ENCODE measurements at regions not wholly inside any gene's neighbourhood (a gene's known extent, or its start where the extent isn't known, plus 50 kb on each side); places are given as distances from the start of the nearest gene placed in this dataset.

- no peak overlapping the region for H3K4me3 ChIP-seq (ENCODE audit: low read depth in 2 of 2, low read length in 1 of 2)
- H3K9me3 ChIP-seq: no peaks in the 10 kb centered on the region
- no peaks in the 10 kb centered on the region for H3K36me3 ChIP-seq (replicated peaks in 1 of 2; ENCODE audit: control insufficient read depth in 1 of 2, insufficient read depth in 2 of 2, low read length in 1 of 2)
- WGBS (ENCODE audit: low lambda C conversion rate): 10% methylated on average over 10 of the region's 10 CpGs
- H3K27ac ChIP-seq (ENCODE audit: low read depth in 2 of 2, low read length in 1 of 2): no peak overlapping the region
- no peaks in the 10 kb centered on the region for H3K27me3 ChIP-seq (ENCODE audit: insufficient read depth)
- ChIA-PET CTCF (no interaction called here), POLR2A (no interaction called here)
- no peak overlapping the region for H3K4me2 ChIP-seq
- TF ChIP-seq GABPA (IDR thresholded peaks at IDR 0.05; ENCODE audit: low read depth) (no peak), MXI1 (IDR thresholded peaks at IDR 0.05; ENCODE audit: low read depth, low read length) (no peak), IRF3 (IDR thresholded peaks at IDR 0.05; ENCODE audit: low read depth, low read length) (no peak), NRF1 (IDR thresholded peaks at IDR 0.05; ENCODE audit: low read depth, low read length) (no peak), RXRA (IDR thresholded peaks at IDR 0.05; ENCODE audit: borderline replicate concordance, low read depth) (no peak), SIN3A (IDR thresholded peaks at IDR 0.05; ENCODE audit: borderline replicate concordance, low read depth, low read length) (no peak), RAD21 (IDR thresholded peaks at IDR 0.05; ENCODE audit: low read length) (no peak), JUND (IDR thresholded peaks at IDR 0.05) (no peak), NFIC (IDR thresholded peaks at IDR 0.05; ENCODE audit: borderline replicate concordance) (no peak), FOXJ3 (CRISPR knock-in tag; IDR thresholded peaks at IDR 0.05) (no peak), CTCF (IDR thresholded peaks at IDR 0.05) (no peak), TAF1 (IDR thresholded peaks at IDR 0.05; ENCODE audit: borderline replicate concordance, low read depth, low read length) (no peak)
- TF ChIP-seq, protein P1, sequence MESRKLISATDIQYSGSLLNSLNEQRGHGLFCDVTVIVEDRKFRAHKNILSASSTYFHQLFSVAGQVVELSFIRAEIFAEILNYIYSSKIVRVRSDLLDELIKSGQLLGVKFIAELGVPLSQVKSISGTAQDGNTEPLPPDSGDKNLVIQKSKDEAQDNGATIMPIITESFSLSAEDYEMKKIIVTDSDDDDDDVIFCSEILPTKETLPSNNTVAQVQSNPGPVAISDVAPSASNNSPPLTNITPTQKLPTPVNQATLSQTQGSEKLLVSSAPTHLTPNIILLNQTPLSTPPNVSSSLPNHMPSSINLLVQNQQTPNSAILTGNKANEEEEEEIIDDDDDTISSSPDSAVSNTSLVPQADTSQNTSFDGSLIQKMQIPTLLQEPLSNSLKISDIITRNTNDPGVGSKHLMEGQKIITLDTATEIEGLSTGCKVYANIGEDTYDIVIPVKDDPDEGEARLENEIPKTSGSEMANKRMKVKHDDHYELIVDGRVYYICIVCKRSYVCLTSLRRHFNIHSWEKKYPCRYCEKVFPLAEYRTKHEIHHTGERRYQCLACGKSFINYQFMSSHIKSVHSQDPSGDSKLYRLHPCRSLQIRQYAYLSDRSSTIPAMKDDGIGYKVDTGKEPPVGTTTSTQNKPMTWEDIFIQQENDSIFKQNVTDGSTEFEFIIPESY (IDR thresholded peaks at IDR 0.05; ENCODE audit: borderline replicate concordance, low read depth): no peak
- TF ChIP-seq, protein P2, sequence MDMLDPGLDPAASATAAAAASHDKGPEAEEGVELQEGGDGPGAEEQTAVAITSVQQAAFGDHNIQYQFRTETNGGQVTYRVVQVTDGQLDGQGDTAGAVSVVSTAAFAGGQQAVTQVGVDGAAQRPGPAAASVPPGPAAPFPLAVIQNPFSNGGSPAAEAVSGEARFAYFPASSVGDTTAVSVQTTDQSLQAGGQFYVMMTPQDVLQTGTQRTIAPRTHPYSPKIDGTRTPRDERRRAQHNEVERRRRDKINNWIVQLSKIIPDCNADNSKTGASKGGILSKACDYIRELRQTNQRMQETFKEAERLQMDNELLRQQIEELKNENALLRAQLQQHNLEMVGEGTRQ (IDR thresholded peaks at IDR 0.05; ENCODE audit: borderline replicate concordance, low read depth, low read length): no peak
- TF ChIP-seq, protein P3, sequence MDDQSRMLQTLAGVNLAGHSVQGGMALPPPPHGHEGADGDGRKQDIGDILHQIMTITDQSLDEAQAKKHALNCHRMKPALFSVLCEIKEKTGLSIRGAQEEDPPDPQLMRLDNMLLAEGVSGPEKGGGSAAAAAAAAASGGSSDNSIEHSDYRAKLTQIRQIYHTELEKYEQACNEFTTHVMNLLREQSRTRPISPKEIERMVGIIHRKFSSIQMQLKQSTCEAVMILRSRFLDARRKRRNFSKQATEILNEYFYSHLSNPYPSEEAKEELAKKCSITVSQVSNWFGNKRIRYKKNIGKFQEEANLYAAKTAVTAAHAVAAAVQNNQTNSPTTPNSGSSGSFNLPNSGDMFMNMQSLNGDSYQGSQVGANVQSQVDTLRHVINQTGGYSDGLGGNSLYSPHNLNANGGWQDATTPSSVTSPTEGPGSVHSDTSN (IDR thresholded peaks at IDR 0.05): no peak
- TF ChIP-seq, protein P4, sequence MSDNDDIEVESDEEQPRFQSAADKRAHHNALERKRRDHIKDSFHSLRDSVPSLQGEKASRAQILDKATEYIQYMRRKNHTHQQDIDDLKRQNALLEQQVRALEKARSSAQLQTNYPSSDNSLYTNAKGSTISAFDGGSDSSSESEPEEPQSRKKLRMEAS (IDR thresholded peaks at IDR 0.05; ENCODE audit: low read depth): no peak
- H3K79me2 ChIP-seq (ENCODE audit: insufficient read depth): no peaks in the 10 kb centered on the region
- no peaks in the 10 kb centered on the region for H3K4me1 ChIP-seq (ENCODE audit: control insufficient read depth in 1 of 2, insufficient read depth in 2 of 2, low read depth in 1 of 2, low read length in 1 of 2)
- no peaks in the 10 kb centered on the region for H3K9me2 ChIP-seq
- H3K9ac ChIP-seq: no peak overlapping the region
- DNase-seq: no peak
- H2AFZ ChIP-seq (ENCODE audit: low read depth): no peak overlapping the region
- H3F3A ChIP-seq (replicated peaks; ENCODE audit: insufficient read depth): no peaks in the 10 kb centered on the region
- H4K20me1 ChIP-seq (ENCODE audit: insufficient read depth): no peaks in the 10 kb centered on the region
These were observed 450.4 kb downstream of the FGF9 start for GRCh38 chr13:22121146-22121739.

Measured in SK-N-SH (cell line).